Upper lobe of left lung (tissue), 6 donors: ENCODE measurements at regions not wholly inside any gene's neighbourhood (a gene's known extent, or its start where the extent isn't known, plus 50 kb on each side); places are given as distances from the start of the nearest gene placed in this dataset.

Experiments
- ATAC-seq, 2 donors: fragments of 200-7000 bp; cut with Tn5 transposase; one replicate each; pipeline ENCODE4 v1.9.1; 2022; ENCODE audit warnings: mild to moderate bottlenecking in 2 of 2, moderate library complexity in 2 of 2; ENCODE audit not compliant: low FRiP score in 2 of 2
- DNase-seq, 2 donors: peaks; one replicate each; pipeline ENCODE4 v3.0.0-alpha.2; 2019 to 2020
- H3K27ac ChIP-seq, 4 donors: fragments of 200-600 bp; sonication (generic); one replicate each; pipeline ENCODE4 v1.5.1; 2016 to 2019
- H3K27me3 ChIP-seq, 4 donors: fragments of 200-600 bp; sonication (generic); one replicate each; pipeline ENCODE4 v1.5.1; 2017 to 2019
- H3K36me3 ChIP-seq, 4 donors: fragments of 200-600 bp; sonication (generic); one replicate each; pipeline ENCODE4 v1.5.1; 2016 to 2019
- H3K4me1 ChIP-seq, 4 donors: fragments of 200-600 bp; sonication (generic); one replicate each; pipeline ENCODE4 v1.5.1; 2018 to 2019
- H3K4me3 ChIP-seq, 4 donors: fragments of 200-600 bp; sonication (generic); one replicate each; pipeline ENCODE4 v1.5.1; 2017 to 2019; ENCODE audit warnings: mild to moderate bottlenecking in 2 of 4, moderate library complexity in 1 of 4
- H3K9me3 ChIP-seq, 4 donors: fragments of 200-600 bp; sonication (generic); one replicate each; pipeline ENCODE4 v1.5.1; 2018 to 2019
- EP300 ChIP-seq, 4 donors: sonication (generic); formaldehyde crosslinking; IDR thresholded peaks; one replicate each; pipeline ENCODE4 v1.5.1; 2017; ENCODE audit warnings: antibody characterized with exemption in 4 of 4, control low read depth in 2 of 4
- POLR2A ChIP-seq, 4 donors: fragments of 450-650 bp; IDR thresholded peaks; one replicate each; pipeline ENCODE4 v1.5.1; 2016 to 2017; ENCODE audit warnings: antibody characterized with exemption in 4 of 4, mild to moderate bottlenecking in 2 of 4
- POLR2AphosphoS5 ChIP-seq, 2 donors: sonication (generic); formaldehyde crosslinking; IDR thresholded peaks; one replicate each; pipeline ENCODE4 v1.5.1; 2017; ENCODE audit warnings: antibody characterized with exemption in 2 of 2
- WGBS, 2 donors: methylation state at CpG; one replicate each; pipeline ENCODE4 v1.1.5; 2017 to 2018; 5-methylcytosine and 5-hydroxymethylcytosine counted together
- TF ChIP-seq, protein P1 (sequence below), 6 experiments: fragments of 450-650 bp in 4 of 6; fragments of 200-600 bp in 2 of 6; sonication (generic) in 2 of 6; IDR thresholded peaks; one replicate each; pipeline ENCODE4 v1.5.1; 2016 to 2019; ENCODE audit warnings: antibody characterized with exemption in 6 of 6
- donor health status: DM: no; HTN: no; CAD: no; lungs with moderate emphysema.
- donor health status: DM: no; HTN: yes; CAD: no; lungs with severe emphysema.

DNA sequence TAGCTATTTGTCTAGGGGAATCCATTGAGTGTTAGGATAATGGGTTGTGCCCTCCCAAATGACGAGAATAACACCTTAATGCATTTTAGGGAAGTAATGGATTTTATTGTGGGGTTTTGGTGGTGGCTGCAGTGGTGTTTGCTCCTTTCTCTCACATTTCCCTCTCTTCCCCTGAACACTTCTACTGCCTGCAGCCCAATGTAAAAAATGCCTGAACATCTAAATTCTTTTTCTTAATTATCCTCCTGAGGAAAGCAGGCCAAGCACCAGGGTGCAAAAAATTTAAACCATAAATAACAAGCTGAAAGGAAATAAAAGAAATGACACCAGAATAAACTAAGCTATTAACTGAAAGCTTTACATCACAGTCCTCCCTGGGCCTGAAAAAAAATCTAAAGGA, 57.3 kb upstream of the PCDH8 start:
- peaks cover 0 to 5% (median 0%) of the 10 kb centered on the region in 4 donors for H3K27me3 ChIP-seq
- H3K36me3 ChIP-seq, result no peaks in the 10 kb centered on the region
- 33 to 48% methylated on average over 1 of the region's 1 CpG for WGBS, 2 donors
- H3K9me3 ChIP-seq, result no peaks in the 10 kb centered on the region
- no peak overlapping the region for H3K27ac ChIP-seq
- DNase-seq (no peak), ATAC-seq (no peak)
- H3K4me1 ChIP-seq, result no peaks in the 10 kb centered on the region
- TF ChIP-seq POLR2AphosphoS5 (IDR thresholded peaks at IDR 0.05) (no peak), POLR2A (IDR thresholded peaks at IDR 0.05) (no peak), EP300 (IDR thresholded peaks at IDR 0.05) (no peak)
- TF ChIP-seq, protein P1, sequence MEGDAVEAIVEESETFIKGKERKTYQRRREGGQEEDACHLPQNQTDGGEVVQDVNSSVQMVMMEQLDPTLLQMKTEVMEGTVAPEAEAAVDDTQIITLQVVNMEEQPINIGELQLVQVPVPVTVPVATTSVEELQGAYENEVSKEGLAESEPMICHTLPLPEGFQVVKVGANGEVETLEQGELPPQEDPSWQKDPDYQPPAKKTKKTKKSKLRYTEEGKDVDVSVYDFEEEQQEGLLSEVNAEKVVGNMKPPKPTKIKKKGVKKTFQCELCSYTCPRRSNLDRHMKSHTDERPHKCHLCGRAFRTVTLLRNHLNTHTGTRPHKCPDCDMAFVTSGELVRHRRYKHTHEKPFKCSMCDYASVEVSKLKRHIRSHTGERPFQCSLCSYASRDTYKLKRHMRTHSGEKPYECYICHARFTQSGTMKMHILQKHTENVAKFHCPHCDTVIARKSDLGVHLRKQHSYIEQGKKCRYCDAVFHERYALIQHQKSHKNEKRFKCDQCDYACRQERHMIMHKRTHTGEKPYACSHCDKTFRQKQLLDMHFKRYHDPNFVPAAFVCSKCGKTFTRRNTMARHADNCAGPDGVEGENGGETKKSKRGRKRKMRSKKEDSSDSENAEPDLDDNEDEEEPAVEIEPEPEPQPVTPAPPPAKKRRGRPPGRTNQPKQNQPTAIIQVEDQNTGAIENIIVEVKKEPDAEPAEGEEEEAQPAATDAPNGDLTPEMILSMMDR (IDR thresholded peaks at IDR 0.05), result no peak
- H3K4me3 ChIP-seq, result no peak overlapping the region

DNA sequence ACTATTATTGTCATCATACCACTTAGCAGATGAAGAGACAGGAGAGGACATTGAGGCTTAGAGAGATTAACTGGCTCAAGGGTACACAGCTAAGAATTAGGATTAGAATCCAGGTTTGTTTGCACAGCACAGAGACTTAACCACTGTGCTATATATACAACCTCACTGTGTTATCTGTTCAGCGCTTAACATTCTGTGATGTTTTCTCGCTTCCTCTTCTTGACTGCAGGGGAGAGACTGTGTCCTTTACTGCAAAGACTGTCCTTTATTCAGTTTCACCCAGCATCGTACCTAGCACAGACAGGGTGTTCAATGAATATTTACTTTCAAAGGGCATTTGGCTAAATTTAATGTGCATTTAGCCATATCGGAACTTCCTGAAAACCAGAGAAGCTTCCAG, 54.9 kb upstream of the PCDH8 start:
- H3K4me1 ChIP-seq, result no peaks in the 10 kb centered on the region

DNA sequence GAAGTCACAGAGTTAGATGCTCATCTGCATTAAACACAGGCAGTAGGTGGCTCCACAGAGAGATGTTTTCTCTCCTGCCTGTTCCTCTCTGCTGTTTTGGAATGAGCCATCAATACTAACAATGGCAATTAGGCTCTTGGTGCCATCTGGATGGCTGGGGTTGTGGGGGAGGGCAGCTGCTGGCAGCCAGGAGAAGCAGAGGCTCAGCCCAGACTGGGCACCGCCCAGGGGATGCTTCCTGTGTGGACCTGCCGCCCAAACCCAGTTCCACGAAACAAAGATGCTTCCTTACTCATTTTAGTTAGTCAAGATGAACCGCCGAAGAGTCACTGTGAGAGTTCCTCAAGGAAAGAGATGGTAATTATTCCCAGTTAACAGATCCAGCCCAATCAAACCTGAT, 50.8 kb upstream of the PCDH8 start:
- Histone ChIP-seq H3K9me3 (no peaks in the 10 kb centered on the region), H3K4me1 (no peaks in the 10 kb centered on the region), H3K36me3 (no peaks in the 10 kb centered on the region), H3K4me3 (no peak overlapping the region), H3K27ac (no peak overlapping the region), H3K27me3 (no peaks in the 10 kb centered on the region)
- DNase-seq, result no peak
- no peak for ATAC-seq
- WGBS, 2 donors, result 84% methylated on average over 5 of the region's 5 CpGs; no CpG with 5 or more reads in 1 of the 2 donors
- TF ChIP-seq POLR2A (IDR thresholded peaks at IDR 0.05), result no peak
- no peak for TF ChIP-seq EP300 (IDR thresholded peaks at IDR 0.05)

More for the DNA sequence above, 54.9 kb upstream of the PCDH8 start:
- Histone ChIP-seq H3K27ac (no peak overlapping the region), H3K36me3 (no peaks in the 10 kb centered on the region), H3K9me3 (no peaks in the 10 kb centered on the region), H3K27me3 (peaks cover 0 to 5% (median 0%) of the 10 kb centered on the region in 4 donors), H3K4me3 (no peak overlapping the region)
- ATAC-seq (no peak), DNase-seq (no peak)
- 48 to 67% methylated on average over 4 of the region's 4 CpGs for WGBS, 2 donors
- TF ChIP-seq, protein P1 (IDR thresholded peaks at IDR 0.05), result no peak
